HL-60 (cell line): ENCODE measurements at regions not wholly inside any gene's neighbourhood (a gene's known extent, or its start where the extent isn't known, plus 50 kb on each side); places are given as distances from the start of the nearest gene placed in this dataset.

Source experiments
- TF ChIP-seq, protein P1 (sequence below): IDR thresholded peaks from one replicate; pipeline ENCODE4 v1.5.1; 2011; ENCODE audit warnings: low read length, control low read depth, inconsistent platforms; ENCODE audit not compliant: insufficient read depth
- TF ChIP-seq, protein P2 (sequence below): IDR thresholded peaks from 2 replicates; pipeline ENCODE4 v1.6.1; 2012; ENCODE audit warnings: low read depth; ENCODE audit not compliant: insufficient replicate concordance

DNA sequence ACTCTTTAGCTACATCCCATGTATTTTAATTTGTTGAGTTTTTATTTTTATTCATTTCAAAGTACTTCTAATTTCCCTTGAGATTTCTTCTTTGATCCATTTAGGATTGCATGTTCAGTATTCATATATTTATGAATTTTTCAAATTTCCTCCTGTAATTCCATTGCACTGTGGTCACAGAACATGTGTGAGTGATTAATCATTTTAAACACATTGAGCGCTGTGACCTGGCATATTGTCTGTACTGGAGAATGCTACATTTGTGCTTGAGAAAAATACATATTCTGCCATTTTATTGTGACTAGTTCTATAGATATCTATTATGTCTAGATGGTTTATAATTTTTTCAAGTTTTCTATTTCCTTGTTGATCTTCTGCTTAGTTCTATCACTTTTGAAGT, 353.7 kb downstream of the RAD51AP2 start:
- TF ChIP-seq, protein P1, sequence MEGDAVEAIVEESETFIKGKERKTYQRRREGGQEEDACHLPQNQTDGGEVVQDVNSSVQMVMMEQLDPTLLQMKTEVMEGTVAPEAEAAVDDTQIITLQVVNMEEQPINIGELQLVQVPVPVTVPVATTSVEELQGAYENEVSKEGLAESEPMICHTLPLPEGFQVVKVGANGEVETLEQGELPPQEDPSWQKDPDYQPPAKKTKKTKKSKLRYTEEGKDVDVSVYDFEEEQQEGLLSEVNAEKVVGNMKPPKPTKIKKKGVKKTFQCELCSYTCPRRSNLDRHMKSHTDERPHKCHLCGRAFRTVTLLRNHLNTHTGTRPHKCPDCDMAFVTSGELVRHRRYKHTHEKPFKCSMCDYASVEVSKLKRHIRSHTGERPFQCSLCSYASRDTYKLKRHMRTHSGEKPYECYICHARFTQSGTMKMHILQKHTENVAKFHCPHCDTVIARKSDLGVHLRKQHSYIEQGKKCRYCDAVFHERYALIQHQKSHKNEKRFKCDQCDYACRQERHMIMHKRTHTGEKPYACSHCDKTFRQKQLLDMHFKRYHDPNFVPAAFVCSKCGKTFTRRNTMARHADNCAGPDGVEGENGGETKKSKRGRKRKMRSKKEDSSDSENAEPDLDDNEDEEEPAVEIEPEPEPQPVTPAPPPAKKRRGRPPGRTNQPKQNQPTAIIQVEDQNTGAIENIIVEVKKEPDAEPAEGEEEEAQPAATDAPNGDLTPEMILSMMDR: no peak
- TF ChIP-seq, protein P2, sequence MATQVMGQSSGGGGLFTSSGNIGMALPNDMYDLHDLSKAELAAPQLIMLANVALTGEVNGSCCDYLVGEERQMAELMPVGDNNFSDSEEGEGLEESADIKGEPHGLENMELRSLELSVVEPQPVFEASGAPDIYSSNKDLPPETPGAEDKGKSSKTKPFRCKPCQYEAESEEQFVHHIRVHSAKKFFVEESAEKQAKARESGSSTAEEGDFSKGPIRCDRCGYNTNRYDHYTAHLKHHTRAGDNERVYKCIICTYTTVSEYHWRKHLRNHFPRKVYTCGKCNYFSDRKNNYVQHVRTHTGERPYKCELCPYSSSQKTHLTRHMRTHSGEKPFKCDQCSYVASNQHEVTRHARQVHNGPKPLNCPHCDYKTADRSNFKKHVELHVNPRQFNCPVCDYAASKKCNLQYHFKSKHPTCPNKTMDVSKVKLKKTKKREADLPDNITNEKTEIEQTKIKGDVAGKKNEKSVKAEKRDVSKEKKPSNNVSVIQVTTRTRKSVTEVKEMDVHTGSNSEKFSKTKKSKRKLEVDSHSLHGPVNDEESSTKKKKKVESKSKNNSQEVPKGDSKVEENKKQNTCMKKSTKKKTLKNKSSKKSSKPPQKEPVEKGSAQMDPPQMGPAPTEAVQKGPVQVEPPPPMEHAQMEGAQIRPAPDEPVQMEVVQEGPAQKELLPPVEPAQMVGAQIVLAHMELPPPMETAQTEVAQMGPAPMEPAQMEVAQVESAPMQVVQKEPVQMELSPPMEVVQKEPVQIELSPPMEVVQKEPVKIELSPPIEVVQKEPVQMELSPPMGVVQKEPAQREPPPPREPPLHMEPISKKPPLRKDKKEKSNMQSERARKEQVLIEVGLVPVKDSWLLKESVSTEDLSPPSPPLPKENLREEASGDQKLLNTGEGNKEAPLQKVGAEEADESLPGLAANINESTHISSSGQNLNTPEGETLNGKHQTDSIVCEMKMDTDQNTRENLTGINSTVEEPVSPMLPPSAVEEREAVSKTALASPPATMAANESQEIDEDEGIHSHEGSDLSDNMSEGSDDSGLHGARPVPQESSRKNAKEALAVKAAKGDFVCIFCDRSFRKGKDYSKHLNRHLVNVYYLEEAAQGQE: no peak
